HG02870 (cell line): ENCODE measurements at regions not wholly inside any gene's neighbourhood (a gene's known extent, or its start where the extent isn't known, plus 50 kb on each side); places are given as distances from the start of the nearest gene placed in this dataset.

Experiments
- ATAC-seq: cut with Tn5 transposase; IDR thresholded peaks from one replicate; pipeline ENCODE4 v1.9.1; 2021; ENCODE audit warnings: mild to moderate bottlenecking, moderate library complexity; ENCODE audit not compliant: unreplicated experiment

DNA sequence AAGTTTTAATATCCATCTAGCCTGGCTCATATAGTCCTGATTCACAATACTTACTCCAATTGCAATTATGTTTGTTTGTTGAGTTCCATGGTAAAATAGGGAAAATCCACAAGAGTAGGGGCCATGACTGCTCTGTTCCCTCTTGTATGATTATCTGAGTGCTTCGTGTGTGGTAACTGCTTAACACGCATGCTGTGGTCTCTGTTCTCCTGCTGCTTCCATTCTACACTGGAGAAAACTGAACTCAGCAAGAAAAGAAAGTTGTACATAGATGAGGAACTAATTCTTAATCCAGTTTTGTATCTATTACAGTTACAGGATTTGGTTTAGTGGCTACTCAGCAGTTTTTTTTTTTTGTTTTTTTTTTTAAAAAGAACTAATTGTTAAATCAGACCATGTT, 223.0 kb upstream of the SATB1 start:
- ATAC-seq = no peak

DNA sequence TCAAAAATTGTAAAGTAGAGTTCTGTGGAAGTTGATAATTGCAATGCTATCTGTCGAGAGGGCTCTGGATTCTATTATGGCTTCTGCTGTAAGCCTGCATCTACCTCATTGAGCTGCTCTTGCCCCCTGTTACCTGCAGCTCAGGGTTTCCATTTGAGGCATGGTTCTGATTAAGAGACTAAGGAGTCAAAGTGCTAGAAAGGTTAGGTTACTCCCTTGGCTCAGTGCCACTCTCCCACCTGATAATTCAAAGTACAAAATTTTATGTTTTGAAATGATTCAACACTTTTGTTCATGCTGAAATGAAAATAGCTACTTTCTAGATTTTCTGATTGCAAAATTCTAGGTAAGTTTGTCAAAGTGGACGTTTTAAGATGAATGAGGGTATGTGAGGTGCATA, 220.5 kb upstream of the SATB1 start:
- no peak for ATAC-seq

DNA sequence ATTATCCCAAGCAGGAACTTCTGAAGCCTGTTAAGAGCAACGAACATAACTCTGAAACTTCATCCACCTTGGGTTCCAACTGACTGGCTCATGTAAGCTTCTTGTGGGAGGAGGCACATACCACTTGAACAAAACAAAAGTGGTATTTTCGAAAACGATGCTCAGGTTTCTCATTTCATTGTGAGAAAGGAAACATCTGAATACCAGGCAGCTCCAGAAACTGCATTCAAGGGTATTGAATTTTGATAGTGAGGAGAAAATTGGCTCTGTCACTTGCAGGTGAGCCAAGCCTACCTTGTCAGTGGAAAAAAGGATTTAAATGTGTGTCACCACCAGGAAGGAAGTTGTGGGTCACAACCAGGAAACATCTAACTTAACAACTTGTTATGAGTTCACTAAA, 218.1 kb upstream of the SATB1 start:
- no peak for ATAC-seq

DNA sequence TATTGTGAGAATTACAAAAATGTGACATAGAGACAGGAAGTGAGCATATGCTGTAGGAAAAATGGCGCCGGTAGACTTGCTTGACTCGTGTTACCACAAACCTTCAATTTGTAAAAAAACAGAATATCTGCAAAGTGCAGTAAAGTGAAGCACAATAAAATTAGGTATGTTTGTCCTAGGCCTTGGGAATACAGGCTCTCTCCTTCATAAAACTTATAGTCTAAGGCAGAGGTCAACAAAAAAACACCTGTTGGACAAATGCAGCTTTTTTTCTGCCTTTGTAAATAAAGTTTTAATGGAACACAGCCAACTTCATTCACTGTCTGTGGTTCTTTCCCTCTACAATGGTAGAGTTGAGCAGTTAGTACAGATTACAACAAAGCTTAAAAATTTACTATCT, 216.8 kb upstream of the SATB1 start:
- no peak for ATAC-seq

DNA sequence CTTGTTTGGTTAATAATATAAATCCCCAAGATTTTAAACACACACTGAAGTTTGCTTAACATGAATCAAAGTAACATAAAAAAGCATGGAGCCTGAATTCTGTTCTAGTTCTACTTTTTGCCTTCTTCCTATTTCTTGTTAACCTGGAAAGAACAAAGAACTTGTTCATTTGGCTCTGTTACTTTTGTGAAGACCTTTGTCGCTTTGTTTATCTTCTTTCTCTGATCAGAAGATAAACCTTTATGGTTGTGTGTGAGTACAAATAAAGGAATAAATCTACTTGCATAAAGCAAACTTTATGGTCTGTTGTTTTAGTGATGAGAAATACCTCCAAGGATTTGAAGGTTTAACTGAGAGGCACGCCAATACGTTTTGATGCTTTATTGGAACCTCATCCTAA, 210.1 kb upstream of the SATB1 start:
- ATAC-seq = no peak

DNA sequence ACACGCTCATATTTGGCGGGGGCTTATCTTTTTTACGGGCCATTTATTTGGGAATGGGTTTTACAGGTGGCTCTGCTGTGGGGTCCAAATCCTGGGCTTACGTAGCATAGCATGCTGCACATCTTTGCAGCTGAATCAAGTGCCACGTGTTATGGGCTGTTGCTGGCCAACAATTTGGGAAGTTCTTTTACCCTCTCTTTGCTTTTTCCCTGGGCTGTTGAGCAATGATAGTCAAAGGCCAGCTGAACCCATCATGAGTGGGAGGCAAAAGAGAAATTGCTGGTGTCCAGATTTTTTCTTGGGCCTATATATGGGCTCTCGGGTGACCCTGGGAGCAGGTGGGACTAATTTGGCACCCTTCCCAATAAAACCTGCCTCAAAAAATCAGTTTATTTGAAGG, 209.3 kb upstream of the SATB1 start:
- ATAC-seq = no peak

DNA sequence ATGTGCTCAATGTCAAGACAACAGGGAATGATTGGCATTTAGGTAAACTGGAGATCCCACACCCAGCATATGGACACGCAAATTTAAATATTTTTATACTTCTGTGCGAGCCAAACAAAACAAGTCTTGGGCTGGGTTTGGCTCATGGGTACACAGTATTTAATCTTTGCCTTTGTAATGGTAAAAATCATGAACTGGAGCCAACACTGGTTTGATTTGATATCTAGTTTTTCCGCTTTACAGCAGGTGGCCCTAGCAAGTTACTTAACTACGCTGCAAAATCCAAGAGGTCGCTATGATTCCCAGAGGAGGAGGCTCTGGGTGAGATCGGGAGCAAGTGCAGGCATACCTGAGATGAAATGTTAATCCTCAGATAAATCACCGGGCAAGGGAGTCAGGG, 207.9 kb upstream of the SATB1 start:
- no peak for ATAC-seq

DNA sequence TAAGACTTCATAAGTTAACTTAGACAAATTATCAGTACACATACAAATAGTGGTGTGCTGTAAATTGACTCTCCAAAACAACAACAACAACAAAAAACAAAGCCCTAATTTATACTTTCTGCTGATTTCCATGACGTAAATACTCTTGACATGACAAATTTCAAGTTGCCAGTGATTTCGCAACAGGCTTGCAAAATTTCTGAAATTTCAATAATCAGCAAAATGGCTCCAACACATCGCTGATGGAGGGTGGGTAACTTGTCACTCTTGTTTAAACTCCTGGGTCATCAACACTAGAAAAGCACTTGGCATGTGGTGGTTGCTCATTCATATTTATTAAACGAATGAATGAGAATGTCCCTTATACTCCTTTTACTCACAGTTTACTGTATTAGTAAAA, 205.2 kb upstream of the SATB1 start:
- ATAC-seq = no peak

DNA sequence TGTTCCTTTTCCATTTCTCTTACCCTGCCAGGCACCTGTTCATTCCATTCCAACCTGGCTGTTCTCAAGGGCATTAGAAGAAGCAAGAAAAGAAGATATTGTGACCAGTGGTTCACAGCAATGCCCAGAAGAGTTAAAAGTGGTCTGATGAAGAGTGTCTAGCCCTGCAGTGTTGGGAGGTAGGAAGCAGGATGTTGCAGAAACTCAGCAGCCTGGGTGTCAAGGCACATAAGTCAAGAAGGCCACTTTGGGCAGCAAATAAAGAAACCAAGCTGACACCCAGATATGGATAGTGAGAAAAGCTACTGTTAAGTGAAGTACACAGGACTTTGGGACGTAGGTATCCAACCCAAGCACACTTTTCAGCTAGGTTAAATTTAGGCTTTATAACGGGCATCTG, 199.9 kb upstream of the SATB1 start:
- ATAC-seq = no peak

DNA sequence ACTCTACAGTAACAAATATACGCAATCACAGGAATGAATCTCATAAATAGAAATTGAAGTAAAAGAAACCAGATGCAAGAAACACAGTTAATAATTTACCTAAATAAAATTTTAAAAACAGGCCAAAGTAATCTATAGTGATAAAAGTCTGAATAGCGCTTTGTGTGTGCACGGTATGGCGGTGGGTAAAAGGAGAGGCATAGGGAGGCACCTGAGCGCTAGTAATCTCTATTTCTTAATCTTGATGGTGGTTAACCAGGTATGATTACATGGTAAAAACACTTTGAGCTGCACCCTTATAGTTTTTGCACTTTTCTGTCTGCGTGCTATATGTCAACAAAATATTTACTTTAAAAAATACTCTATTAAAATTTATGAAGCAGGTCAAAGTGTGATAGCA, 198.1 kb upstream of the SATB1 start:
- ATAC-seq = no peak

DNA sequence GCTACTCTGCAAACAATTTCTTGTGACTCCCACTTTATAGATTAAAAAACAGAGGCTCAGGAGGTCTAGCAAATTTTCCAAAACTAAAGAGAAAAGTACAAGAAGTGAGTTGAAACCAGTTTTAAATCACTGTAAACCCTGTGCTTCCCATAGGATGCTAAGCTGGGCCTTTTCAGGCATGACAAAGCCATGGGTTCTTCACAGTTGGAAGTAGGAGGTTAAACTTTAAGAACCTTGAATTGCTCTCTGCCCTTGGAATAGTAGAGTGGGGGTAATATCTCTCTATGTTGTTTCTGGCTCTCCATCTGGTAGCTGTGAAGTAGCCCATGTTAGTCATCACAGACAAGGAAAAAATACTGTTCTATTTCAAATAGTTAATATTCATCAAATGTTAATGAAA, 193.6 kb upstream of the SATB1 start:
- no peak for ATAC-seq

DNA sequence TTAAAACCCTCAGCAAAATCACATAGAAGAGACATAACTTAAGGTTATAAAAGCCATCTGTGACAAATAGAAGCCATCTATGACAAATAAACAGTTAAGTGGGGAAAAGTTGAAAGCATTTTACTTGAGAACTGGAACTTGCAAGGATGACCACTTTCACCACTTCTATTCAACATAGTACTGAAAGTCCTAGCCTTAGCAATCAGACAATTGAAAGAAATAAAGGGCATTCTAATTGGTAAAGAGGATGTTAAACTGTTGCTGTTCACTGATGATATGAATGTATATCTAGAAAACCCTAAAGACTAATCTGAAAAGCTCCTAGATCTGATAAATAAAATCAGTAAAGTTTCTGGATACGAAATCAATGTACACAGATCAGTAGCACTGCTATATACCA, 186.9 kb upstream of the SATB1 start:
- no peak for ATAC-seq

DNA sequence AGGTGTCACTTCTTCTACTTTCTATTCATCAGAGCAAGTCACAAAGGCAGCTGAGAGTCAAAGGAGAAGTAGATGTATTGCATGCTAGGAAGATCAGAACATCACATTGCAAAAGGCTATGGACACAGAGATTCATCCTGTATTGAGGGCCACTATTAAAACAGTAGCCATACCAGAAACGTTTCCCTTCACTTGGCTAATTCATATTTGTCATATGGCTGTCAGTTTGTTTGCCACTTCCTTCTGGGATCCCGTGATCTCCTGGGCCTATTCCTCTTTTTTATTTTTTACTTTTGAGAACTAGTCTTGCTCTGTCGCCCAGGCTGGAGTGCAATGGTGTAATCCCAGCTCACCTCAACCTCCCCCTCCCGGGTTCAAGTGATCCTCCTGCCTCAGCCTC, 184.0 kb upstream of the SATB1 start:
- no peak for ATAC-seq

DNA sequence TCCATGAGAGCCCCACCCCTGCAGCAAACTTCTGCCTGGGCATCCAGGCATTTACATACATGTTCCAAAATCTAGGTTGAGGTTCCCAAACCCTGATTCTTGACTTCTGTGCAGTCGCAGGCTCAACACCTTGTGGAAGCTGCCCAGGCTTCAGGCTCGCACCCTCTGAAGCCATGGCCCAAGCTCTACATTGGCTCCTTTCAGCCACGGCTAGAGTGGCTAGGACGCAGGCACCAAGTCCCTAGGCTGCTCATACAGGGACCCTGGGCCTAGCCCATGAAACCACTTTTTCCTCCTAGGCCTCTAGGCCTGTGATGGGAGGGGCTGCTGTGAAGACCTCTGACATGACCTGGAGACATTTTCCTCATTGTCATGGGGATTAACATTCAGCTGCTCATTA, 172.8 kb upstream of the SATB1 start:
- no peak for ATAC-seq

DNA sequence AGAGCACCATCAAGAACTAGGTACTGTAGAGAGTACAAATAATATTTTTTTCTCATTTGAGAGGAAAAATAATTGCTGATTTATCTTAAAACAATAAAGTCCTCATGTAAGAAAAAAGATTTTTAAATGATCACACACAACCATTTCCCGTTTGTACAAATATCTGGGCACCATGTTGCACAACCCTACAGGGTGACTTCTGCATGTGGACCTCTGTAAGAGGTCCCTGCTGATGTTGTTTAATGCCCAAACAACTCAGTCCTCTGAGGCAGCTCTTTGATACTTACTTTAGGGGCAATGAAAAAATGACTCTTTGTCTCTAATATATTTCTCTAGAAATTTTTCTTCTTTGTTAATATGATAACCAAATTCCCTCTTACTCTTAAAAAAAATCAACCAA, 168.1 kb upstream of the SATB1 start:
- no peak for ATAC-seq

DNA sequence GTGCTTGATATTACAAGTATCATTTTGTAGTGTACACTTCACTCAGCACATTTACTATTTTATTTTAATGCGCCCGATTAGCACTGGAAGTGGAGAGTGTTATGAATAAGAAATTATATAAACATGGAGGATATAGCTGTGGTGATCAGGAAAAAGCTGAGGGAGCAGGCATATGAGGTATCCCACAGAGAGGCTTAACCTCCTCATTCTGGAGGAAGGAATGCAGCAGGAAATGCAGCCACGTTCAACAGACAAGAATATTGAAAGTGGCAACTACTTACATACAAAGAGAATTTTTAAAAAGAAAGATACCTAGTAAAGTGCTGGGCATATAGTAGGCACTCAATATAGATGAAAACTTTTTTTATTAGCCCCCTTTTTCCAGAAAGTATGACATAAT, 166.0 kb upstream of the SATB1 start:
- ATAC-seq = no peak

DNA sequence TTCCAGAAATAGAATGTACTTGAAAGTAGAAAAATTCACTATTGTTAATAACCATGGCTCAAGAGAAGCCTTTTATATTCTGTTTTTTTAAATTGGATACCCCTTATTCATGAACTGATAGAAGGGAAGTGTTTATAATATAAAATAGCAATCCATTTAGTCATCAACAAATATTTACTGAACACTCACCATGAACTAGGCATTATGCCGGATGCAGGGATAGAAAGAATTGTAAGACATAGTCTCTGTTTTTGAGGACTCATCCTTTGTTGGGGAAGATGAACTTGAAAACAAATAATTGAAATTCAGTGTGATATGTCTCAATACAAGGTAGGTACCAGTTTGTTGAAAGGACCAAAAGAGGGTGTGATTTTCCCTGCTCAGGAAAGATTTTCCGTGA, 160.9 kb upstream of the SATB1 start:
- no peak for ATAC-seq

DNA sequence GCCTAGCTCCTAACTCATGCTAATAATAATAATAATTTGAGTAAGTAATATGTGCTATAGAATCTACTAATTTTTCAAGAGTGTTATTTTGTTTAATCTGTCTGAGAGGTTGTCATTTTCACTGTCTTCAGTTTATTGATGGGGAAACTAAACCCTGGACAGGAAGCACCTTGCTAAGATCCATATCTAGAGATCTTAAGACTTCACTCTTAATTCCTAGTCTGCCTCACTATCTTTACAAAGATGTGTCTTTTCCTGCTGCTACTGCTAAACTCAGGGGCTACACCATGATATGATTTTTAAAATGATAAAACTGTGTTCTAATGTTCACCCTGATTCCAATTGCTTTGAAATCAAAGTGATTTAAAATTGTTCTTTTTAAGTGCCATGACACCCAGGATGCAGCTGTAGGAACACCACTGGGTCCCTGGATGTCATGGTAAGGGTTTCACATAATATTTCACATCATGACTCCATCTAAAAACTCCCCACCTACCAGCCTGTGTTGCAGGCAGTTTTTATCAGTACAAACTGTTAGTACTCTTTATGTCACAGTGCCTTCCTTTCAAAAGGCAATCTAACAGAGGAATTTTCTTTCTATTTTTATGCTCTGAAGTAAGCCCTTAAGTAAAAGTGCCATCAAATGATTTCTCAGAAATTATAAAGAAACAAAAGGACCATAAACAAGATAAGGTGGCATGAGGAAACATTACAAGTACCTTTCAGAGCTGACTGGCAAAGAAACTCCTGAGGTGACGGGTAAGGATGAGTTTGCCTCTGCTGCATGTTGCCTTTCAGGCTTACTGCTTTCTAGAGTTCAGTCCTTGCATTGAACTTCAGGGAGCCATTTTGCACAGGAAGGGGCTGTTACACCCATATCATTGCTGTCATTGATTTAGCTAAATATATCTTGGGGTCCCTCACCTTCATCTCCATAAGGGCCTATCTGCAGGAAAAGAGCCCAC, 160.1 kb upstream of the SATB1 start:
- ATAC-seq = no peak

DNA sequence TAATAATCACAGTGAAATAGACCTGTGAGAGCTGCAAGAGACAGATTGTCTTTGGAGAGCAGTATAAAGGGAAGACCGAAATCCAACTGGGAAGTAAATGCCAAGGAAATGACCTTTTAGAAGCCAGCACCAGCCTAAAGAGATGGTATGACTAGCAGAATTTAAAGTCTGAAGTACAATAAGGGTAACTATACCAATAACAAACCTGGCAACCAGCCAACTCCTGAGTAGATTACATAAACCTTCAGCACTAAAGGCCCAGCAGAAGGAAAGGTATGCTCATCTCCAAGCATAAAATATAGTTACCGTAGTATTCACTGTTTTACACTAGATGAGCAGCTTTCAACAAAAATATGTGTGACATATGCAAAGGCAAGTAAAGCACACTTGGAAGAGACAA, 155.1 kb upstream of the SATB1 start:
- no peak for ATAC-seq

DNA sequence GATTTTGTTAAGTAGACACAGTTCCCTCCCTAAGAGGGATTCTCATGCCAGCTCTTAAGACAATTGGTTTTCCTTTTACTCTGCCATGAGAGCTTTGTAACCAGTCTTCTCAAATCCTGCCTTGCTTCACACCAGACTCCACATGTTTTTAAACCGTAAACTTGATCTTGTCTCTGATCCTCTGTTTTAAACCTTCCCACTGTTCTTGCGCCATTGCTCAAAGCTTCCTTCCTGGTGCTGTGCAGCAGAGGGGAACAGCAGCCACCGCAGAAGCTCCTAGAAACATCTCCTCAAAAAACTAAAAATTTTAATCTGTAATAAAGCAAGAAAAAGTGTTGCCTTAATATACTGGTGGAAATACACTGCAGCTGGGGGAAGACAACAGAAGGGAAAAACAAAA, 154.5 kb upstream of the SATB1 start:
- no peak for ATAC-seq

DNA sequence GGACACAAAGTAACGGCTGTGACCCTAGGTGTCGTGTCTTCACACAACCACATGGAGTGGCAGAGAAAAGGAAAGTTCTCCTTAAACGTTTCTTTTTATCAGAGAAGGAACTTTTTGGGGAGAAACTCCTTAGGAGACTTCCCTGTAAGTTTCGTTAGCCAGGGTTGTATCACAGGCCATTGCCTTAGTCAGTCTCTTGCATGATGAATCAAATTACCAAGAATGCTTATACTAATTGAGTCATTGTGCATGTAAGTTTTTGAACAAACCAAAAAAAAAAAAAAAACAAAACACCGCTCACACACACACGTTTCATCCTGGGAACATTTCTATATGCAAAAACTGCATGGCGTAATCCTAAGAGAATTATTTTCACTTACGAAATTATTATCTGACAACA, 150.4 kb upstream of the SATB1 start:
- ATAC-seq = no peak

DNA sequence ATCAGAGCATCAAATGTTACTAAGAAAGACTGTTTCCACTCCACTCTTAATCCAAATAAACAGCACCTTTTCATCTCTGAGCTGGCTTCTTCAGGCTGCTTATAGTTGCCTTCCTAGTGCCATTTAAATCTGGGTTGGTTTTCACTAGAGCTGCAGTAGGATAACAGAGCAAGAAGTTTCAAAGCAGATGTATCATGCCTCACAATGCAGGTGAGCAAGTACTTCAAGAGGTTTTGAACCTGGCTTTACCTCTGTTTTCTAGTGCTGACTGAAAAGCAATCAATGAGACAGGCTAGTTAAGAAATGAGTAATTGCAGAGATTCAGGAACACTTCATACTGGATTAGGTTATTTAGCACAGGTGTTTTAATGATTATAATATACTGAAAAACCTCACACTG, 147.7 kb upstream of the SATB1 start:
- ATAC-seq = no peak

DNA sequence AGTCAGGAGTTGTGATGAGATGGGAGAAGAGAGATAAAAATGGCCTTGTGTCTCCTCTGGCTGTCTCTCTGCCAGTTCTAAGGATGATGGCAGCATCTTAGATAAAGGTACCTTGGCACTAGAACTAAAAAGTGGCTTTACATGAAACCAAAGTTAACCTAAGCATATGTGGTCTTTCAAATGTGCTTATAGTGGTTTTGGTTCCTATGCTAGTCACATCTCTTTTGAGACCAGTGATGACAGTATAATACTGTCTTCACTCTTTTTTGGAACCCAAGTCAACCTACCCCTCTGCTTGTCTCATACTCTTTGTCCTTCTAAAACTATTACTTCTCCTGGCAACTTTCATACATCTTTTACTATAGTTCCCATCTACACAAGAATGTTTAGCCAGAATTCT, 142.2 kb upstream of the SATB1 start:
- no peak for ATAC-seq
